GM12891 (cell line): ENCODE measurements at regions not wholly inside any gene's neighbourhood (a gene's known extent, or its start where the extent isn't known, plus 50 kb on each side); places are given as distances from the start of the nearest gene placed in this dataset.
"Not testable (repeated sequence)": the region's sequence is repeated elsewhere in the genome, so short reads cannot be mapped to it uniquely, and the experiment has no call there.

Source experiments
- DNase-seq: peaks from one replicate; pipeline ENCODE4 v3.0.0; 2011; ENCODE audit warnings: low spot score; ENCODE audit not compliant: insufficient read length
- FAIRE-seq: peaks from 2 replicates; lab custom pipeline; 2011; peaks lifted over from hg19 to GRCh38; lab: Jason Lieb, UNC
- PAX5 ChIP-seq: IDR thresholded peaks from 2 replicates; pipeline ENCODE4 v1.6.1; 2011; ENCODE audit warnings: low read length, moderate library complexity, mild to moderate bottlenecking; ENCODE audit not compliant: insufficient read depth, severe bottlenecking
- POLR2A ChIP-seq: IDR thresholded peaks from 2 replicates; pipeline ENCODE4 v1.6.1; 2011; ENCODE audit warnings: low read depth, low read length, control low read depth
- POLR2AphosphoS5 ChIP-seq: IDR thresholded peaks from 2 replicates; pipeline ENCODE4 v1.6.1; 2011; ENCODE audit warnings: low read depth, low read length, control low read depth
- POU2F2 ChIP-seq: IDR thresholded peaks from 2 replicates; pipeline ENCODE4 v1.6.1; 2011; ENCODE audit warnings: low read depth, mild to moderate bottlenecking, control low read depth, low read length, moderate library complexity
- SPI1 ChIP-seq: IDR thresholded peaks from 2 replicates; pipeline ENCODE4 v1.6.1; 2011; ENCODE audit warnings: low read depth, low read length, control low read depth
- TAF1 ChIP-seq: IDR thresholded peaks from 2 replicates; pipeline ENCODE4 v1.6.1; 2011; ENCODE audit warnings: low read depth, low read length, control low read depth

DNA sequence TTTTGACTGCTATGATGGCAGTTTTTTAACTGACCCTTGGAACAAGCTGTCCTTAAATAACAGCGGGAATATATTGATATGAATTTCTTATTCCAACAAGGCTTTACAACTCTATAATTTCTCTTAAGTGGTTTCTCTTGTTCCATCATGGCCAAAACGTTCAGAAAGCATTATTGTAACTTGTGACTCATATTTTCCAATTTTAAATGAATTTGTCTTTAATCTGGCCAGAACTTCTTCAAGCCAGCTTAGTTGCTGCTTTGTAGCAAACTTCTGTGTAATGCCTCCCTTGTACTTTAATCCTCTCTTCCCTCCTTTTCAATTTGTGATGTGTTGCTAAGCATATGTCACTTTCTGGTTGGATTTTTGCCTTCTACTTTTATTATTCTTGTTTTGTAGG lies 271.9 kb downstream of the KIF20B start:
- TF ChIP-seq POLR2AphosphoS5 (no peak), PAX5 (no peak), POU2F2 (no peak), SPI1 (no peak), TAF1 (no peak), POLR2A (no peak)
- no peak for DNase-seq
- no peak for FAIRE-seq

- FAIRE-seq (no peak), DNase-seq (no peak)
- TF ChIP-seq PAX5, result no peak
- no peak for TF ChIP-seq SPI1
- TF ChIP-seq POU2F2, result no peak
- no peak for TF ChIP-seq POLR2AphosphoS5
- no peak for TF ChIP-seq TAF1
- TF ChIP-seq POLR2A, result no peak
Measured at GRCh38 chr10:89975071-89975470, 273.7 kb downstream of the KIF20B start.

GRCh38 chr10:89975771-89976170 lies 274.4 kb downstream of the KIF20B start:
- no peak for FAIRE-seq
- DNase-seq, result no peak
- TF ChIP-seq SPI1 (peak; percentile 79), POLR2A (no peak)

DNA sequence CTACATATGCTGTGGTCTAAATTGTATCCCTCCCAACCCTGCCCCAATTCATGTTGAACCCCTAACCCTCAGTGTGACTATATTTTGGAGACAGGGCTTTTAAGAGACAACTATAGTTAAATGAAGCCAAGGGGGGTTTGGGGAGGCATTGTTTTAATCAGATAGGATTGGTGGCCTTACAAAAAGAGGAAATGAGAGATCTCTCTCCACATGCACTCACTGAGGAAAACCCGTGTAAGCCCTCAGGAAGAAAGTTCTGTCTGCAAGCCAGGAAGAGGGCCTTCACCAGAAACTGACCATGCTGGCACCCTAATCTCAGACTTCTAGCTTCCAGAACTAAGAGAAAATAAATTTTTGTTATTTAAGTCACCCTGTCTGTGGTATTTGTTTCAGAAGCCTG lies 276.7 kb downstream of the KIF20B start:
- no peak for DNase-seq
- no peak for FAIRE-seq
- TF ChIP-seq SPI1, result peak; percentile 86
- TF ChIP-seq POLR2AphosphoS5, result no peak
- TF ChIP-seq POLR2A, result no peak
- TF ChIP-seq PAX5, result no peak

GRCh38 chr10:89979726-89980125 lies 278.3 kb downstream of the KIF20B start:
- TF ChIP-seq PAX5, result no peak
- no peak for TF ChIP-seq SPI1
- no peak for TF ChIP-seq POLR2AphosphoS5
- TF ChIP-seq POU2F2, result no peak
- TF ChIP-seq POLR2A, result no peak
- no peak for TF ChIP-seq TAF1
- DNase-seq (no peak), FAIRE-seq (peak; percentile 41)

DNA sequence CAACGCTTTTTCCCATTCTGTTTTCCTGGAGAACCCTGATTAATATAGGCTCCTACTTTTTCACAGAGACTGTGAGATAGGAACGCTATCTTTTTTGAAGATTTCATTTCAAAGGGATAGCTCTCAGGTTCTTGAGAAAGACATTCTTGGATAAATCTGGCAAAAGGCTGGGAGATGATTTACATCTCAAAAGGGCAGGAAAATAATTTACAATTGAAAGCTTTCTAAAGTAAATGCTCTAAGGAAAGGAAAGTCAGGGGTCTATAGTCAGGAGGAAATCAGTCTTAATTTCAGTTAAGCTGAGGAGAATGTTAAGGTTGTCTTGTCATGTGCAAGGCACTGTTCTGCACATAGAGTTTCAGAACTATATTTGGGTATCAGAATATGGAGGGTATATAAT lies 278.8 kb downstream of the KIF20B start:
- FAIRE-seq, result no peak
- TF ChIP-seq POLR2AphosphoS5 (no peak), POU2F2 (no peak), POLR2A (no peak), SPI1 (no peak), TAF1 (no peak), PAX5 (no peak)
- DNase-seq, result no peak

- no peak for FAIRE-seq
Measured at GRCh38 chr10:89981891-89982290, 280.5 kb downstream of the KIF20B start.

DNA sequence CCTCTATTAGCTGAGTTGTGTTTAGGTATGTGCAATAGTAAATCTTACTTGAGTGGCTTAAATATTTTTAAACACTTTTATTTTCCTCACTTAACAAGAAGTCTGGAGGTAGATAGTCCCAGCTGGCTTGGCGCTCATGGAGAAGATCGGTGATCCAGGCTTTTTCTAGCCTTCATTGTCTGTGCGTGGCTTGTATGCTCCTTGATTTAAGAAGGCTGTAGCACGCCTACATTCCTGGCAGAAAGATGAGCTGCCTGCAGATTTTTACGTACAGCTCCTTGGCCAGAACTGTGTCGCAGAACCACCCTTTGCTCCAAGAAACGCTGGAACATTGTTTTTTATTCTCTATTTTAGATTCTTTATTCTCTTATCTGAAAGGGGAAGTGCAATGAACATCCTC lies 284.1 kb downstream of the KIF20B start:
- TF ChIP-seq POU2F2 (no peak), PAX5 (no peak), POLR2A (no peak), TAF1 (no peak), POLR2AphosphoS5 (no peak), SPI1 (0 out of 2 replicates have a peak, but pooled peaks have one; percentile 16)
- FAIRE-seq (no peak), DNase-seq (no peak)

More at GRCh38 chr10:89981891-89982290, 280.5 kb downstream of the KIF20B start:
- no peak for DNase-seq
- TF ChIP-seq POU2F2 (no peak), PAX5 (no peak), TAF1 (no peak), POLR2A (no peak), SPI1 (no peak), POLR2AphosphoS5 (no peak)

DNA sequence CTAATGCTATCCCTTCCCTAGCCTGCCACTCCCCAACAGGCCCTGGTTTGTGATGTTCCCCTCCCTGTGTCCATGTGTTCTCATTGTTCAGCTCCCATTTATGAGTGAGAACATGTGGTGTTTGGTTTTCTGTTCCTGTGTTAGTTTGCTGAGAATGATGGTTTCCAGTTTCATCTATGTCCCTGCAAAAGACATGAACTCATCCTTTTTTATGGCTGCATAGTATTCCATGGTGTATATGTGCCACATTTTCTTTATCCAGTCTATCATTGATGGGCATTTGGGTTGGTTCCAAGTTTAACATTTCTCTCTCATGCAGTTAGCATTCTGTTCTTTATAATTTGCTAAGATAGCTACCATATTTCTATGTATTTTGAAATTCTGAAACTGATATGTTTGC lies 287.0 kb downstream of the KIF20B start:
- DNase-seq, FAIRE-seq: not testable (repeated sequence)

DNA sequence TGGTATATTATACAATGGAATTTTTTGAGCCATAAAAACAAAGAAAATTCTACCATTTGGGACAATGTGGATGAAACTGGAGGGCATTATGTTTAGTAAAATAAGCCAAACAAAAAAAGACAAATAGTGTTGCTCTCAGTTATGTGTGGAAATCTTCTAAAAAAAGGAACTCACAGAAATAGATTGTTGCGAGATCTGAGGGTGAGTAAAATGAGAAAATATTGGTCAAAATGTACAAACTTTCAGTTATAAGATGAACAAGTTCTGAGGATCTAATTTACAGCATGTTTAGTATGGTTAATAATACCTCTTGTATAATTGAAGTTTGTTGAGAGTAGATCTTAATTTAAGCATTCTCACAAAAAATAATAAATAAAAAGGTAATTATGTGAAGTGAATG lies 291.2 kb downstream of the KIF20B start:
- FAIRE-seq (peak; percentile 45), DNase-seq (no peak)
- TF ChIP-seq SPI1 (peak; percentile 45; the same call in 1 of the 2 replicates), POLR2AphosphoS5 (no peak)

DNA sequence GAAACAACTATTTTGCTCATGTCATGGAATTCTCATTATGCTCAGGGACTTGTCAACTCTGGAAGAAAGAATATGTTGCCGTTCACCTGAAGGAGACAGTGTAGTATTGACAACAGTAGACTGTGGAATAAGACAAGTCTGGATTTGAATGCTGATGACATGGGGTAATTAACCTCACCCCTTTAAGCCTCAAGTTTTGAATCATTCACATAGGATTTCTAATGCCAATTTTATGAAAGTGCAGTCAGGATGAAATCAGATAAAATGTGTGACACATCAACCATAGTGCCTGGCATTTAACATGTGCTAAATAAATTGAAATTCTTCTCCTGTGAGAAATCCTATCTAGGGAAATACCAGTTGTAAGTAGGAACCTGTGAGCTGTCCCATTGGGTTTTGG lies 305.8 kb downstream of the KIF20B start:
- no peak for DNase-seq
- FAIRE-seq, result no peak
- TF ChIP-seq POU2F2 (no peak), POLR2A (no peak), SPI1 (no peak), PAX5 (no peak), POLR2AphosphoS5 (no peak), TAF1 (no peak)

DNA sequence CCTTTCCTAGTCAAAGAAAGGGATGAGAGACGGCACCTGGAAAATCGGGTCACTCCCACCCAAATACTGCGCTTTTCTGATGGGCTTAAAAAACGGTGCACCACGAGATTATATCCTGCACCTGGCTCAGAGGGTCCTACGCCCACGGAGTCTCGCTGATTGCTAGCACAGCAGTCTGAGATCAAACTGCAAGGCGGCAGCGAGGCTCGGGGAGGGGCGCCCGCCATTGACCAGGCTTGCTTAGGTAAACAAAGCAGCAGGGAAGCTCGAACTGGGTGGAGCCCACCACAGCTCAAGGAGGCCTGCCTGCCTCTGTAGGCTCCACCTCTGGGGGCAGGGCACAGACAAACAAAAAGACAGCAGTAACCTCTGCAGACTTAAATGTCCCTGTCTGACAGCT lies 309.9 kb downstream of the KIF20B start:
- FAIRE-seq, DNase-seq: not testable (repeated sequence)
